ENCODE measurements at regions not wholly inside any gene's neighbourhood (a gene's known extent, or its start where the extent isn't known, plus 50 kb on each side); places are given as distances from the start of the nearest gene placed in this dataset.
"Not testable (repeated sequence)": the region's sequence is repeated elsewhere in the genome, so short reads cannot be mapped to it uniquely, and the experiment has no call there.

- DNase-seq: no peak
Measured at GRCh38 chr13:18948012-18948663, 233.5 kb downstream of the TUBA3C start.

GRCh38 chr13:18947376-18947977 is 234.1 kb downstream of the TUBA3C start:
- DNase-seq: no peak

- no peak for DNase-seq
Measured at GRCh38 chr13:18946738-18947137, 234.9 kb downstream of the TUBA3C start.

GRCh38 chr13:18944501-18945068 is 237.0 kb downstream of the TUBA3C start:
- DNase-seq: no peak

GRCh38 chr13:18943721-18944391 is 237.8 kb downstream of the TUBA3C start:
- DNase-seq: no peak

GRCh38 chr13:18943273-18943672 is 238.4 kb downstream of the TUBA3C start:
- DNase-seq: no peak

- no peak for DNase-seq
Measured at GRCh38 chr13:18936104-18936503, 245.5 kb downstream of the TUBA3C start.

GRCh38 chr13:18921063-18921462 is 260.6 kb downstream of the TUBA3C start:
- no peak for DNase-seq

- DNase-seq: not testable (repeated sequence)
Measured at GRCh38 chr13:18905096-18905495, 276.5 kb downstream of the TUBA3C start.

GRCh38 chr13:18895411-18895810 is 286.2 kb downstream of the TUBA3C start:
- DNase-seq: not testable (repeated sequence)

- not testable (repeated sequence) for DNase-seq
Measured at GRCh38 chr13:18891242-18891641, 290.4 kb downstream of the TUBA3C start.

GRCh38 chr13:18874875-18875789 is 306.5 kb downstream of the TUBA3C start:
- DNase-seq: not testable (repeated sequence)

- DNase-seq: not testable (repeated sequence)
Measured at GRCh38 chr13:18870557-18870956, 311.1 kb downstream of the TUBA3C start.

- not testable (repeated sequence) for DNase-seq
Measured at GRCh38 chr13:18869365-18869764, 312.3 kb downstream of the TUBA3C start.

- DNase-seq: not testable (repeated sequence)
Measured at GRCh38 chr13:18837986-18838629, 343.5 kb downstream of the TUBA3C start.

GRCh38 chr13:18837179-18837745 is 344.4 kb downstream of the TUBA3C start:
- DNase-seq: not testable (repeated sequence)

- not testable (repeated sequence) for DNase-seq
Measured at GRCh38 chr13:18836371-18837178, 345.0 kb downstream of the TUBA3C start.

GRCh38 chr13:18835754-18836153 is 345.9 kb downstream of the TUBA3C start:
- not testable (repeated sequence) for DNase-seq

- not testable (repeated sequence) for DNase-seq
Measured at GRCh38 chr13:18824678-18825077, 356.9 kb downstream of the TUBA3C start.

Measured in activated CD4-positive, CD25-positive, alpha-beta regulatory T cell treated with anti-CD3 and anti-CD28 coated beads, Interleukin-2, amount 50 U/mL, for 72 hours (primary cell).